ENCODE measurements at regions not wholly inside any gene's neighbourhood (a gene's known extent, or its start where the extent isn't known, plus 50 kb on each side); places are given as distances from the start of the nearest gene placed in this dataset.

DNA sequence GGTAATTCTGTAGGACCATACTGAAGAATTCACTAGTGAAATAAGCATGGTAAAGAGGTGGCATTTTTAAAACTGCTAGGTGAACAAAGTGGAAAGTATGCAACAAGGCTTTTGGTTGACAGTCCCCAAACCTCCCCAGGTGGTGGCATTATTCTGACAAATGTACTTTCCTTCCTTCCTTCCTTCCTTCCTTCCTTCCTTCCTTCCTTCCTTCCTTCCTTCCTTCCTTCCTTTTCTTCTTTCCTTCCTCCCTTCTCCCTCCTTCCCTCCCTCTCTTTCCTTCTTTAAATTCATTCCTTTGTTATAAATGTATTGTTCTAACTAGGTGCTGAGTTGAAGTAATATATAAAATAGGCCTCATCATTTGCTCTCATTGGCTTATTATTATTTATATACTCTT, 284.7 kb upstream of the ANO5 start (continued):
- TF ChIP-seq, protein P1, sequence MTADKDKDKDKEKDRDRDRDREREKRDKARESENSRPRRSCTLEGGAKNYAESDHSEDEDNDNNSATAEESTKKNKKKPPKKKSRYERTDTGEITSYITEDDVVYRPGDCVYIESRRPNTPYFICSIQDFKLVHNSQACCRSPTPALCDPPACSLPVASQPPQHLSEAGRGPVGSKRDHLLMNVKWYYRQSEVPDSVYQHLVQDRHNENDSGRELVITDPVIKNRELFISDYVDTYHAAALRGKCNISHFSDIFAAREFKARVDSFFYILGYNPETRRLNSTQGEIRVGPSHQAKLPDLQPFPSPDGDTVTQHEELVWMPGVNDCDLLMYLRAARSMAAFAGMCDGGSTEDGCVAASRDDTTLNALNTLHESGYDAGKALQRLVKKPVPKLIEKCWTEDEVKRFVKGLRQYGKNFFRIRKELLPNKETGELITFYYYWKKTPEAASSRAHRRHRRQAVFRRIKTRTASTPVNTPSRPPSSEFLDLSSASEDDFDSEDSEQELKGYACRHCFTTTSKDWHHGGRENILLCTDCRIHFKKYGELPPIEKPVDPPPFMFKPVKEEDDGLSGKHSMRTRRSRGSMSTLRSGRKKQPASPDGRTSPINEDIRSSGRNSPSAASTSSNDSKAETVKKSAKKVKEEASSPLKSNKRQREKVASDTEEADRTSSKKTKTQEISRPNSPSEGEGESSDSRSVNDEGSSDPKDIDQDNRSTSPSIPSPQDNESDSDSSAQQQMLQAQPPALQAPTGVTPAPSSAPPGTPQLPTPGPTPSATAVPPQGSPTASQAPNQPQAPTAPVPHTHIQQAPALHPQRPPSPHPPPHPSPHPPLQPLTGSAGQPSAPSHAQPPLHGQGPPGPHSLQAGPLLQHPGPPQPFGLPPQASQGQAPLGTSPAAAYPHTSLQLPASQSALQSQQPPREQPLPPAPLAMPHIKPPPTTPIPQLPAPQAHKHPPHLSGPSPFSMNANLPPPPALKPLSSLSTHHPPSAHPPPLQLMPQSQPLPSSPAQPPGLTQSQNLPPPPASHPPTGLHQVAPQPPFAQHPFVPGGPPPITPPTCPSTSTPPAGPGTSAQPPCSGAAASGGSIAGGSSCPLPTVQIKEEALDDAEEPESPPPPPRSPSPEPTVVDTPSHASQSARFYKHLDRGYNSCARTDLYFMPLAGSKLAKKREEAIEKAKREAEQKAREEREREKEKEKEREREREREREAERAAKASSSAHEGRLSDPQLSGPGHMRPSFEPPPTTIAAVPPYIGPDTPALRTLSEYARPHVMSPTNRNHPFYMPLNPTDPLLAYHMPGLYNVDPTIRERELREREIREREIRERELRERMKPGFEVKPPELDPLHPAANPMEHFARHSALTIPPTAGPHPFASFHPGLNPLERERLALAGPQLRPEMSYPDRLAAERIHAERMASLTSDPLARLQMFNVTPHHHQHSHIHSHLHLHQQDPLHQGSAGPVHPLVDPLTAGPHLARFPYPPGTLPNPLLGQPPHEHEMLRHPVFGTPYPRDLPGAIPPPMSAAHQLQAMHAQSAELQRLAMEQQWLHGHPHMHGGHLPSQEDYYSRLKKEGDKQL (CRISPR knock-in tag; IDR thresholded peaks at IDR 0.05; ENCODE audit: borderline replicate concordance) = no peak
- no peak for TF ChIP-seq ZEB2 (IDR thresholded peaks at IDR 0.05)
- no peak for TF ChIP-seq LARP7 (IDR thresholded peaks at IDR 0.05)
- no peak for TF ChIP-seq ZNF217 (CRISPR knock-in tag; IDR thresholded peaks at IDR 0.05)
- TF ChIP-seq, protein P2, sequence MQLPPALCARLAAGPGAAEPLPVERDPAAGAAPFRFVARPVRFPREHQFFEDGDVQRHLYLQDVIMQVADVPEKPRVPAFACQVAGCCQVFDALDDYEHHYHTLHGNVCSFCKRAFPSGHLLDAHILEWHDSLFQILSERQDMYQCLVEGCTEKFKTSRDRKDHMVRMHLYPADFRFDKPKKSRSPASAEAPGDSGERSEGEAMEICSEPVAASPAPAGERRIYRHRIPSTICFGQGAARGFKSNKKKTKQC (CRISPR knock-in tag; IDR thresholded peaks at IDR 0.05) = no peak

DNA sequence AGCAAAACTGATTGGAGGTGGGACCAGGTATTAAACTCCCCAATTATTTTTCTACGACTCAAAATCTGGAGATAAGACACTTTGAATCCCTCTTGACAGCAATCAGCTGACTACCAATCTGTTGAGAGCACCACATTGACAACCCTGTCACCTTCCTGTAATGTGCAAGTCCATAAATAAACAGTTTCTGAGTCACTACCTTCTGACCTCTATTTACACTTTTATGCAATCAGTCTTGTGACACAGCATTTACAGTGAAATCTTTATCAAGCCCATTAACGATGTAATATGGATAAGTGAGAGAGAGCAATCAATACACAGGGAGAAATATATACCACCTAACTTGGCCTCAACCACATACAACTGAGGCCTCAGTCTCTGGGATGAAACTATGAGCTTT, 283.7 kb upstream of the ANO5 start:
- ChIA-PET POLR2A (no interaction called here), CTCF (ENCODE audit: low intra/inter-chr PET ratio) (no interaction called here)
- no peak overlapping the region for H2AFZ ChIP-seq (ENCODE audit: low read depth, low read length)
- TF ChIP-seq ZKSCAN8 (CRISPR knock-in tag; IDR thresholded peaks at IDR 0.05) (no peak), IRF2 (CRISPR knock-in tag; IDR thresholded peaks at IDR 0.05) (no peak), MECOM (CRISPR knock-in tag; IDR thresholded peaks at IDR 0.05) (no peak), ZNF561 (CRISPR knock-in tag; conservative IDR thresholded peaks at IDR 0.05) (no peak), SAFB2 (IDR thresholded peaks at IDR 0.05; ENCODE audit: borderline replicate concordance, low read depth, low read length, severe bottlenecking) (no peak), ZNF134 (CRISPR knock-in tag; conservative IDR thresholded peaks at IDR 0.05) (no peak), SIX5 (IDR thresholded peaks at IDR 0.05; ENCODE audit: borderline replicate concordance in 1 of 2, insufficient read depth in 1 of 2, low read depth in 1 of 2, low read length in 2 of 2) (no peak), NFATC3 (IDR thresholded peaks at IDR 0.05) (no peak), ZNF282 (CRISPR knock-in tag; IDR thresholded peaks at IDR 0.05) (no peak)
- TF ChIP-seq, protein P3, sequence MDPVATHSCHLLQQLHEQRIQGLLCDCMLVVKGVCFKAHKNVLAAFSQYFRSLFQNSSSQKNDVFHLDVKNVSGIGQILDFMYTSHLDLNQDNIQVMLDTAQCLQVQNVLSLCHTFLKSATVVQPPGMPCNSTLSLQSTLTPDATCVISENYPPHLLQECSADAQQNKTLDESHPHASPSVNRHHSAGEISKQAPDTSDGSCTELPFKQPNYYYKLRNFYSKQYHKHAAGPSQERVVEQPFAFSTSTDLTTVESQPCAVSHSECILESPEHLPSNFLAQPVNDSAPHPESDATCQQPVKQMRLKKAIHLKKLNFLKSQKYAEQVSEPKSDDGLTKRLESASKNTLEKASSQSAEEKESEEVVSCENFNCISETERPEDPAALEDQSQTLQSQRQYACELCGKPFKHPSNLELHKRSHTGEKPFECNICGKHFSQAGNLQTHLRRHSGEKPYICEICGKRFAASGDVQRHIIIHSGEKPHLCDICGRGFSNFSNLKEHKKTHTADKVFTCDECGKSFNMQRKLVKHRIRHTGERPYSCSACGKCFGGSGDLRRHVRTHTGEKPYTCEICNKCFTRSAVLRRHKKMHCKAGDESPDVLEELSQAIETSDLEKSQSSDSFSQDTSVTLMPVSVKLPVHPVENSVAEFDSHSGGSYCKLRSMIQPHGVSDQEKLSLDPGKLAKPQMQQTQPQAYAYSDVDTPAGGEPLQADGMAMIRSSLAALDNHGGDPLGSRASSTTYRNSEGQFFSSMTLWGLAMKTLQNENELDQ (CRISPR knock-in tag; IDR thresholded peaks at IDR 0.05; ENCODE audit: borderline replicate concordance) = no peak
- FAIRE-seq (no peak), ATAC-seq (no peak), DNase-seq (ENCODE audit: extremely low read depth in 1 of 4, low spot score in 3 of 4) (no peak)
- no peaks in the 10 kb centered on the region for H3K36me3 ChIP-seq (ENCODE audit: control insufficient read depth, insufficient read depth, low read length)
- no peak overlapping the region for H3K4me2 ChIP-seq (ENCODE audit: insufficient read depth, low read length)
- no TSS peak for BruUV-seq (replicated peaks)
- intact Hi-C loops (cut with micrococcal nuclease) (no loop called here), in situ Hi-C loops (cut with MboI) (no loop called here)
- no peaks in the 10 kb centered on the region for H3K4me1 ChIP-seq (replicated peaks in 1 of 2; ENCODE audit: control insufficient read depth in 2 of 2, insufficient read depth in 2 of 2, low read length in 2 of 2)
- no peaks in the 10 kb centered on the region for H4K20me1 ChIP-seq (replicated peaks; ENCODE audit: control insufficient read depth, insufficient read depth, low read length)
- H3K79me2 ChIP-seq (ENCODE audit: control insufficient read depth, insufficient read depth, low read length) = no peaks in the 10 kb centered on the region
- peaks cover 2% of the 10 kb centered on the region; the same call in 1 of the 2 replicates for H3K9me3 ChIP-seq (replicated peaks; ENCODE audit: control insufficient read depth, insufficient read depth, low read depth, low read length)
- no peaks in the 10 kb centered on the region for H3K9me1 ChIP-seq (ENCODE audit: control insufficient read depth, insufficient read depth, low read length)
- no peak overlapping the region for H3K9ac ChIP-seq (ENCODE audit: insufficient read depth in 1 of 2, low read depth in 2 of 2, low read length in 2 of 2)
- 0% methylated on average over 2 of the region's 2 CpGs for WGBS (ENCODE audit: insufficient coverage, low coverage, missing lambda C conversion rate)
- H3K27ac ChIP-seq (ENCODE audit: extremely low read depth, low read depth, low read length) = no peak overlapping the region
- H3K4me3 ChIP-seq = no peak overlapping the region
- no peaks in the 10 kb centered on the region for H3K27me3 ChIP-seq (ENCODE audit: control insufficient read depth in 2 of 2, insufficient read depth in 2 of 2, low read length in 2 of 2)
